Gastroesophageal sphincter (tissue), 3 donors: ENCODE measurements at regions not wholly inside any gene's neighbourhood (a gene's known extent, or its start where the extent isn't known, plus 50 kb on each side); places are given as distances from the start of the nearest gene placed in this dataset.

Experiments used
- CTCF ChIP-seq, 4 experiments: fragments of 200-600 bp in 2 of 4; fragments of 450-650 bp in 2 of 4; sonication (generic) in 1 of 4; IDR thresholded peaks; one replicate each; pipeline ENCODE4 v1.5.1; 2017 to 2019; ENCODE audit warnings: antibody characterized with exemption in 4 of 4, mild to moderate bottlenecking in 2 of 4, moderate library complexity in 2 of 4
- POLR2A ChIP-seq, 2 donors: fragments of 450-650 bp; IDR thresholded peaks; one replicate each; pipeline ENCODE4 v1.6.1; 2017; ENCODE audit warnings: antibody characterized with exemption in 2 of 2, mild to moderate bottlenecking in 2 of 2, moderate library complexity in 1 of 2

- no peak for TF ChIP-seq CTCF (IDR thresholded peaks at IDR 0.05)
- no peak for TF ChIP-seq POLR2A (IDR thresholded peaks at IDR 0.05)
Observed at GRCh38 chr15:95902606-95903005, 427.9 kb upstream of the NR2F2 start.
